A673 (cell line): ENCODE measurements at regions not wholly inside any gene's neighbourhood (a gene's known extent, or its start where the extent isn't known, plus 50 kb on each side); places are given as distances from the start of the nearest gene placed in this dataset.
"Not testable (repeated sequence)": the region's sequence is repeated elsewhere in the genome, so short reads cannot be mapped to it uniquely, and the experiment has no call there.

Source experiments
- CTCF ChIP-seq: fragments of 300-800, 200-600 bp; sonication (generic); conservative IDR thresholded peaks from 2 replicates; pipeline ENCODE4 v1.5.1; 2017; ENCODE audit warnings: low read depth, mild to moderate bottlenecking, antibody characterized with exemption, low read length, moderate library complexity, mixed read lengths
- EZH2 ChIP-seq: fragments of 200-600 bp; sonication (generic); IDR thresholded peaks from 2 replicates; pipeline ENCODE4 v1.6.1; 2017; ENCODE audit warnings: borderline replicate concordance, low read depth, mild to moderate bottlenecking, mixed read lengths, antibody characterized with exemption, low read length; ENCODE audit not compliant: poor library complexity, severe bottlenecking

- TF ChIP-seq CTCF, EZH2: not testable (repeated sequence)
Measured at GRCh38 chr5:34180225-34180624, 137.2 kb upstream of the C1QTNF3 start.
